CD14-positive monocyte (primary cell): ENCODE measurements at regions not wholly inside any gene's neighbourhood (a gene's known extent, or its start where the extent isn't known, plus 50 kb on each side); places are given as distances from the start of the nearest gene placed in this dataset.

Source experiments
- DNase-seq, 3 donors: peaks; one replicate each; pipeline ENCODE4 v3.0.0-alpha.2; 2011 to 2022
- H2AFZ ChIP-seq: 2 replicates; pipeline ENCODE4 v1.6.0; 2012; ENCODE audit warnings: mild to moderate bottlenecking, low read depth, low read length, inconsistent platforms; ENCODE audit not compliant: insufficient read depth, poor library complexity, severe bottlenecking
- H3K27ac ChIP-seq, 2 donors: 1 replicate in 1 of 2; 2 replicates in 1 of 2; pipeline ENCODE4 v1.5.1; 2012 to 2013; ENCODE audit warnings: low read length in 2 of 2, control low read depth in 1 of 2, inconsistent platforms in 1 of 2, low read depth in 1 of 2, mild to moderate bottlenecking in 1 of 2
- H3K27me3 ChIP-seq, 2 donors: one replicate each; pipeline versions ENCODE4 v1.6.0 to v1.6.1; 2011 to 2013; ENCODE audit warnings: low read length in 2 of 2; ENCODE audit not compliant: control insufficient read depth in 2 of 2, insufficient read depth in 2 of 2
- H3K36me3 ChIP-seq, 2 donors: replicated peaks in 1 of 2; 1 replicate in 1 of 2; 2 replicates in 1 of 2; pipeline versions ENCODE4 v1.5.1 to v1.6.1; 2012 to 2013; ENCODE audit warnings: low read length in 2 of 2, control low read depth in 1 of 2, inconsistent platforms in 1 of 2, mild to moderate bottlenecking in 1 of 2; ENCODE audit not compliant: insufficient read depth in 2 of 2, control insufficient read depth in 1 of 2
- H3K4me1 ChIP-seq, 2 donors: 1 replicate in 1 of 2; 2 replicates in 1 of 2; pipeline versions ENCODE4 v1.5.1 to v1.6.1; 2012 to 2013; ENCODE audit warnings: low read length in 2 of 2, control low read depth in 1 of 2, inconsistent platforms in 1 of 2, mild to moderate bottlenecking in 1 of 2, moderate library complexity in 1 of 2; ENCODE audit not compliant: insufficient read depth in 2 of 2, control insufficient read depth in 1 of 2
- H3K4me2 ChIP-seq: replicated peaks from 2 replicates; pipeline ENCODE3; 2012; ENCODE audit warnings: low read length, moderate library complexity, mild to moderate bottlenecking; ENCODE audit not compliant: poor library complexity, severe bottlenecking; ENCODE audit errors: extremely low read depth
- H3K4me3 ChIP-seq, 3 experiments: fragments of 200-600 bp in 1 of 3; sonication (generic) in 1 of 3; replicated peaks in 1 of 3; 1 replicate in 2 of 3; 2 replicates in 1 of 3; pipeline ENCODE4 v1.5.1; 2011 to 2013; ENCODE audit warnings: low read length in 3 of 3, mild to moderate bottlenecking in 3 of 3, control low read depth in 2 of 3, low read depth in 2 of 3, inconsistent platforms in 1 of 3, moderate library complexity in 1 of 3
- H3K79me2 ChIP-seq: 2 replicates; pipeline ENCODE4 v1.6.0; 2012; ENCODE audit warnings: mild to moderate bottlenecking, control low read depth, inconsistent platforms, low read length, moderate library complexity; ENCODE audit not compliant: insufficient read depth
- H3K9ac ChIP-seq: 2 replicates; pipeline ENCODE4 v1.6.0; 2017; ENCODE audit warnings: low read length, mild to moderate bottlenecking; ENCODE audit not compliant: insufficient read depth, poor library complexity, severe bottlenecking
- H3K9me3 ChIP-seq, 2 donors: replicated peaks in 1 of 2; 1 replicate in 1 of 2; 2 replicates in 1 of 2; pipeline versions ENCODE4 v1.5.1 to v1.6.1; 2012 to 2013; ENCODE audit warnings: low read length in 2 of 2, control low read depth in 1 of 2; ENCODE audit not compliant: control insufficient read depth in 1 of 2, insufficient read depth in 1 of 2
- H4K20me1 ChIP-seq: 2 replicates; pipeline ENCODE4 v1.6.0; 2012; ENCODE audit warnings: mild to moderate bottlenecking, low read length, control low read depth, moderate library complexity; ENCODE audit not compliant: insufficient read depth
- H3K27ac Mint-ChIP-seq, 7 donors: one replicate each; pipeline ENCODE4 v1.8.0; 2020; ENCODE audit warnings: mild to moderate bottlenecking in 7 of 7, mixed read lengths in 7 of 7, moderate library complexity in 6 of 7, inconsistent platforms in 2 of 7
- H3K27me3 Mint-ChIP-seq, 3 donors: one replicate each; pipeline ENCODE4 v1.8.0; 2021 to 2022; ENCODE audit warnings: low read depth in 3 of 3, mild to moderate bottlenecking in 3 of 3, mixed read lengths in 3 of 3, moderate library complexity in 3 of 3, inconsistent platforms in 1 of 3
- H3K36me3 Mint-ChIP-seq, 2 donors: one replicate each; pipeline ENCODE4 v1.8.0; 2020; ENCODE audit warnings: mixed read lengths in 2 of 2, inconsistent platforms in 1 of 2, mild to moderate bottlenecking in 1 of 2
- H3K4me1 Mint-ChIP-seq: one replicate; pipeline ENCODE4 v1.8.0; 2020; ENCODE audit warnings: mild to moderate bottlenecking, mixed read lengths
- H3K4me3 Mint-ChIP-seq, 2 donors: one replicate each; pipeline ENCODE4 v1.8.0; 2020; ENCODE audit warnings: mild to moderate bottlenecking in 2 of 2, mixed read lengths in 2 of 2, moderate library complexity in 1 of 2
- H3K9me3 Mint-ChIP-seq, 7 donors: one replicate each; pipeline ENCODE4 v1.8.0; 2020 to 2022; ENCODE audit warnings: mixed read lengths in 7 of 7, mild to moderate bottlenecking in 6 of 7, moderate library complexity in 6 of 7, inconsistent platforms in 2 of 7
- CTCF ChIP-seq: fragments of 200-600 bp; IDR thresholded peaks from one replicate; pipeline ENCODE4 v1.8.0; 2022; ENCODE audit warnings: antibody characterized with exemption, mild to moderate bottlenecking
- WGBS: methylation state at CpG from one replicate; pipeline ENCODE4 v1.1.5; 2013; ENCODE audit warnings: missing lambda C conversion rate; ENCODE audit not compliant: insufficient coverage; 5-methylcytosine and 5-hydroxymethylcytosine counted together
- intact Hi-C, 2 donors: fragments of 100-400 bp; cut with micrococcal nuclease; formaldehyde crosslinking; loops; one replicate each; pipeline versions ENCODE4 v1.15.0 to v1.15.1; 2023

- TF ChIP-seq CTCF: no peak
Measured at GRCh38 chr9:80899208-80899607, 790.1 kb downstream of the TLE1 start.

GRCh38 chr9:80893190-80893589 is 796.2 kb downstream of the TLE1 start:
- DNase-seq: no peak
- no peaks in the 10 kb centered on the region for H3K27me3 ChIP-seq
- H3K4me2 ChIP-seq: no peak overlapping the region
- no peaks in the 10 kb centered on the region for H3K9me3 ChIP-seq
- intact Hi-C loops: no loop called here
- no peaks in the 10 kb centered on the region for H4K20me1 ChIP-seq
- Mint-ChIP-seq H3K36me3 (no peaks in the 10 kb centered on the region), H3K4me1 (no peaks in the 10 kb centered on the region), H3K4me3 (no peak overlapping the region), H3K27ac (no peak overlapping the region), H3K27me3 (no peaks in the 10 kb centered on the region), H3K9me3 (peaks cover 0 to 4% (median 0%) of the 10 kb centered on the region in 7 donors)
- H2AFZ ChIP-seq: no peak overlapping the region
- H3K27ac ChIP-seq: no peak overlapping the region
- no peaks in the 10 kb centered on the region for H3K36me3 ChIP-seq
- WGBS: no CpG with 5 or more reads among the region's 2 CpGs
- no peak for TF ChIP-seq CTCF
- H3K4me1 ChIP-seq: no peaks in the 10 kb centered on the region
- H3K4me3 ChIP-seq: no peak overlapping the region
- H3K79me2 ChIP-seq: no peaks in the 10 kb centered on the region
- no peak overlapping the region for H3K9ac ChIP-seq

More at GRCh38 chr9:80899208-80899607, 790.1 kb downstream of the TLE1 start:
- Histone ChIP-seq H3K27ac (no peak overlapping the region), H4K20me1 (no peaks in the 10 kb centered on the region), H3K4me2 (no peak overlapping the region), H3K9me3 (no peaks in the 10 kb centered on the region), H2AFZ (no peak overlapping the region), H3K9ac (no peak overlapping the region), H3K4me1 (no peaks in the 10 kb centered on the region), H3K4me3 (no peak overlapping the region), H3K36me3 (no peaks in the 10 kb centered on the region), H3K27me3 (no peaks in the 10 kb centered on the region), H3K79me2 (no peaks in the 10 kb centered on the region)
- Mint-ChIP-seq H3K9me3 (peaks cover 0 to 11% (median 3%) of the 10 kb centered on the region in 7 donors), H3K4me3 (no peak overlapping the region), H3K27ac (no peak overlapping the region), H3K27me3 (no peaks in the 10 kb centered on the region), H3K36me3 (no peaks in the 10 kb centered on the region), H3K4me1 (no peaks in the 10 kb centered on the region)
- DNase-seq: no peak
- intact Hi-C loops: no loop called here
